Panc1 (cell line): ENCODE measurements at regions not wholly inside any gene's neighbourhood (a gene's known extent, or its start where the extent isn't known, plus 50 kb on each side); places are given as distances from the start of the nearest gene placed in this dataset.

Experiments used
- ATAC-seq: fragments of 200-7000 bp; cut with Tn5 transposase; 2 replicates; pipeline ENCODE4 v1.9.1; 2020; ENCODE audit warnings: mild to moderate bottlenecking, moderate library complexity
- BruUV-seq: library from RNA; stranded (reverse); fragments of 400-500 nt; replicated peaks from 2 replicates; lab custom pipeline; 2021; lab: Mats Ljungman, UMichigan
- CTCF ChIA-PET: fragments of 300-600 bp; sonication (Branson Sonifier 250); formaldehyde crosslinking; loops from one replicate; lab custom pipeline; 2022; ENCODE audit warnings: antibody characterized with exemption; lab: Charles Lee
- POLR2A ChIA-PET: fragments of 300-600 bp; sonication (Branson Sonifier 250); formaldehyde crosslinking; loops from one replicate; lab custom pipeline; 2022; ENCODE audit warnings: antibody characterized with exemption; lab: Charles Lee
- DNase-seq: peaks from one replicate; pipeline ENCODE4 v3.0.0-alpha.2; 2010; ENCODE audit warnings: low read depth, low spot score
- H3K27ac ChIP-seq: 2 replicates; pipeline ENCODE4 v1.5.1; 2011; ENCODE audit warnings: mild to moderate bottlenecking, low read length, inconsistent platforms
- H3K27me3 ChIP-seq: fragments of 200-500 bp; sonication (Bioruptor generic); 2 replicates; pipeline ENCODE4 v1.6.0; 2014; ENCODE audit warnings: low read length, inconsistent platforms; ENCODE audit not compliant: control insufficient read depth, insufficient read depth
- H3K36me3 ChIP-seq: fragments of 200-500 bp; sonication (Bioruptor generic); 2 replicates; pipeline ENCODE4 v1.5.1; 2014; ENCODE audit warnings: inconsistent platforms, mild to moderate bottlenecking, low read length, moderate library complexity; ENCODE audit not compliant: control insufficient read depth, insufficient read depth
- H3K4me1 ChIP-seq: 2 replicates; pipeline ENCODE4 v1.5.1; 2011; ENCODE audit warnings: inconsistent platforms, mild to moderate bottlenecking, low read length, moderate library complexity; ENCODE audit not compliant: control insufficient read depth, insufficient read depth
- H3K4me3 ChIP-seq, 2 experiments: 2 replicates each; pipeline ENCODE4 v1.5.1; 2011 to 2012; ENCODE audit warnings: low read depth in 2 of 2, low read length in 2 of 2, mild to moderate bottlenecking in 2 of 2, inconsistent platforms in 1 of 2, moderate library complexity in 1 of 2
- H3K9me3 ChIP-seq: fragments of 200-500 bp; sonication (Bioruptor generic); 2 replicates; pipeline ENCODE4 v1.5.1; 2014; ENCODE audit warnings: low read depth, mild to moderate bottlenecking, inconsistent platforms, low read length, moderate library complexity; ENCODE audit not compliant: control insufficient read depth, insufficient read depth
- POLR2AphosphoS5 ChIP-seq: IDR thresholded peaks from 2 replicates; pipeline ENCODE4 v1.6.1; 2012; ENCODE audit warnings: mild to moderate bottlenecking, low read depth, low read length, moderate library complexity
- SIN3A ChIP-seq: IDR thresholded peaks from 2 replicates; pipeline ENCODE4 v1.6.1; 2012; ENCODE audit warnings: low read depth, mild to moderate bottlenecking, low read length, moderate library complexity, borderline replicate concordance; ENCODE audit not compliant: insufficient read depth
- TCF7L2 ChIP-seq: IDR thresholded peaks from 2 replicates; pipeline ENCODE4 v1.6.1; 2011; ENCODE audit warnings: mild to moderate bottlenecking, low read depth, low read length, inconsistent platforms
- in situ Hi-C: cut with HindIII; loops from 2 replicates; pipeline ENCODE4 v1.10.0; 2016; ENCODE audit warnings: low sequenced_read_pairs, low pct_unique_long_range_greater_than_20kb
- intact Hi-C: fragments of 100-400 bp; cut with micrococcal nuclease; formaldehyde crosslinking; loops from one replicate; pipeline ENCODE4 v1.10.0; 2022; ENCODE audit not compliant: unreplicated experiment
- TF ChIP-seq, protein P1 (sequence below), 2 experiments: IDR thresholded peaks; 2 replicates each; pipeline ENCODE4 v1.6.1; 2011 to 2012; ENCODE audit warnings: low read depth in 2 of 2, control low read depth in 1 of 2, low read length in 1 of 2, mild to moderate bottlenecking in 1 of 2, moderate library complexity in 1 of 2; ENCODE audit not compliant: insufficient read depth in 1 of 2
- TF ChIP-seq, protein P2 (sequence below): fragments of 450-650 bp; IDR thresholded peaks from 2 replicates; pipeline ENCODE4 v1.5.1; 2017; ENCODE audit warnings: mild to moderate bottlenecking

DNA sequence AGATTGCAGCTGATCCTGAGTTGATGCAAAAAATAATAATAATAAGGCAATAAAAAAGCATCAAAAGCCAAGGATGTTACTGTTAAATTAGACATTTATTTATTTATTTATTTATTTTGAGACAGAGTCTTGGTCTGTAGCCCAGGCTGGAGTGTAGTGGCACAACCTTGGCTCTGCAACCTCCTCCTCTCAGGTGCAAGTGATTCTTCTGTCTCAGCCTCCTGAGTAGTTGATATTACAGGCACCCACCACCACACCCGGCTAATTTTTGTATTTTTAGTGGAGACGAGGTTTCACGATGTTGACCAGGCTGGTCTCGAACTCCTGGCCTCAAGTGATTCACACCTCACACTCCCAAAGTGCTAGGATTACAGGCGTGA, 465.5 kb upstream of the NRP1 start:
- ATAC-seq (no peak), DNase-seq (no peak)
- POLR2A ChIA-PET: no interaction called here
- in situ Hi-C loops (no loop called here), intact Hi-C loops (no loop called here)
- CTCF ChIA-PET: interaction anchor here (0.8 kb wide), 1 partner anchor 30 kb away, joined by 5 read pairs; no protein-coding TSS in a partner anchor
- no peak overlapping the region for H3K4me3 ChIP-seq
- H3K4me1 ChIP-seq: no peaks in the 10 kb centered on the region
- TF ChIP-seq TCF7L2: no peak
- TF ChIP-seq, protein P1, sequence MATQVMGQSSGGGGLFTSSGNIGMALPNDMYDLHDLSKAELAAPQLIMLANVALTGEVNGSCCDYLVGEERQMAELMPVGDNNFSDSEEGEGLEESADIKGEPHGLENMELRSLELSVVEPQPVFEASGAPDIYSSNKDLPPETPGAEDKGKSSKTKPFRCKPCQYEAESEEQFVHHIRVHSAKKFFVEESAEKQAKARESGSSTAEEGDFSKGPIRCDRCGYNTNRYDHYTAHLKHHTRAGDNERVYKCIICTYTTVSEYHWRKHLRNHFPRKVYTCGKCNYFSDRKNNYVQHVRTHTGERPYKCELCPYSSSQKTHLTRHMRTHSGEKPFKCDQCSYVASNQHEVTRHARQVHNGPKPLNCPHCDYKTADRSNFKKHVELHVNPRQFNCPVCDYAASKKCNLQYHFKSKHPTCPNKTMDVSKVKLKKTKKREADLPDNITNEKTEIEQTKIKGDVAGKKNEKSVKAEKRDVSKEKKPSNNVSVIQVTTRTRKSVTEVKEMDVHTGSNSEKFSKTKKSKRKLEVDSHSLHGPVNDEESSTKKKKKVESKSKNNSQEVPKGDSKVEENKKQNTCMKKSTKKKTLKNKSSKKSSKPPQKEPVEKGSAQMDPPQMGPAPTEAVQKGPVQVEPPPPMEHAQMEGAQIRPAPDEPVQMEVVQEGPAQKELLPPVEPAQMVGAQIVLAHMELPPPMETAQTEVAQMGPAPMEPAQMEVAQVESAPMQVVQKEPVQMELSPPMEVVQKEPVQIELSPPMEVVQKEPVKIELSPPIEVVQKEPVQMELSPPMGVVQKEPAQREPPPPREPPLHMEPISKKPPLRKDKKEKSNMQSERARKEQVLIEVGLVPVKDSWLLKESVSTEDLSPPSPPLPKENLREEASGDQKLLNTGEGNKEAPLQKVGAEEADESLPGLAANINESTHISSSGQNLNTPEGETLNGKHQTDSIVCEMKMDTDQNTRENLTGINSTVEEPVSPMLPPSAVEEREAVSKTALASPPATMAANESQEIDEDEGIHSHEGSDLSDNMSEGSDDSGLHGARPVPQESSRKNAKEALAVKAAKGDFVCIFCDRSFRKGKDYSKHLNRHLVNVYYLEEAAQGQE (IDR thresholded peaks at IDR 0.05; ENCODE audit: insufficient read depth in 1 of 2, low read depth in 2 of 2, low read length in 1 of 2): no peak
- H3K27me3 ChIP-seq: no peaks in the 10 kb centered on the region
- H3K36me3 ChIP-seq: no peaks in the 10 kb centered on the region
- no TSS peak for BruUV-seq
- H3K9me3 ChIP-seq: no peaks in the 10 kb centered on the region
- no peak overlapping the region for H3K27ac ChIP-seq

DNA sequence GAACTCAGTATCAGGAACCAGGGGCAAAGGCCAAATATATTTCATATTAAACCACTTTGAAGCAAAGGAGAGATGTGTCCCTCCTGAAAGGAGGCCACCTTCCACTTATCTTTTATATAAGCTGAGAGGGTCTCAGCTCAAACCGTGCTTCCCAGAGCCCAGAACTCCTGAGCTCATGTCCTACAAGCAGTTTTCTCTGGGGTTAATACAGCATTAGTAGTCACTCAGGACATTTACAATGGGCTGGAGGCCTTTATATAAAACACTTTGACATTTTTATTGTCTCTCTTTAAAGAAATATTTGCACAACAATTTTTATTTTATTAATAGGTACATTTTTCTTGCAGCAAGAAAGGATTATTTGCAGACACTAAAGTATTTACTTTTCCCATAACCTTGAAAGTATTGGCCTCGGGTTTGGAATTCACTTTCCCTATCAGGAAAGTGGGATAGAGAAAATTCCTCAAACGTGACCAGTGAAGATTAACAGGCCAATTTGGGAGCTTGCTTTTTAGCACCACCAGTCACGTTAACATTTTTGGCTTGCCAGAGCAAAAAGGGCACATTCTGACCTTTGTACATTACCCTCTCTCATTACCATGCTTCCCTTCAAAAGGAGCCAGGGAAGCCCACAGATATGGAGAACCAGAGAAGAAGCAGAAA, 464.9 kb upstream of the NRP1 start:
- no peak overlapping the region for H3K27ac ChIP-seq
- DNase-seq: no peak
- no peak overlapping the region for H3K4me3 ChIP-seq
- ATAC-seq: no peak
- in situ Hi-C loops: no loop called here
- no peaks in the 10 kb centered on the region for H3K9me3 ChIP-seq
- no peaks in the 10 kb centered on the region for H3K27me3 ChIP-seq
- ChIA-PET POLR2A (no interaction called here), CTCF (interaction anchor here (0.8 kb wide), 1 partner anchor 31 kb away, joined by 5 read pairs; no protein-coding TSS in a partner anchor)
- intact Hi-C loops: no loop called here
- H3K4me1 ChIP-seq: no peaks in the 10 kb centered on the region
- TF ChIP-seq, protein P2, sequence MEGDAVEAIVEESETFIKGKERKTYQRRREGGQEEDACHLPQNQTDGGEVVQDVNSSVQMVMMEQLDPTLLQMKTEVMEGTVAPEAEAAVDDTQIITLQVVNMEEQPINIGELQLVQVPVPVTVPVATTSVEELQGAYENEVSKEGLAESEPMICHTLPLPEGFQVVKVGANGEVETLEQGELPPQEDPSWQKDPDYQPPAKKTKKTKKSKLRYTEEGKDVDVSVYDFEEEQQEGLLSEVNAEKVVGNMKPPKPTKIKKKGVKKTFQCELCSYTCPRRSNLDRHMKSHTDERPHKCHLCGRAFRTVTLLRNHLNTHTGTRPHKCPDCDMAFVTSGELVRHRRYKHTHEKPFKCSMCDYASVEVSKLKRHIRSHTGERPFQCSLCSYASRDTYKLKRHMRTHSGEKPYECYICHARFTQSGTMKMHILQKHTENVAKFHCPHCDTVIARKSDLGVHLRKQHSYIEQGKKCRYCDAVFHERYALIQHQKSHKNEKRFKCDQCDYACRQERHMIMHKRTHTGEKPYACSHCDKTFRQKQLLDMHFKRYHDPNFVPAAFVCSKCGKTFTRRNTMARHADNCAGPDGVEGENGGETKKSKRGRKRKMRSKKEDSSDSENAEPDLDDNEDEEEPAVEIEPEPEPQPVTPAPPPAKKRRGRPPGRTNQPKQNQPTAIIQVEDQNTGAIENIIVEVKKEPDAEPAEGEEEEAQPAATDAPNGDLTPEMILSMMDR: no peak
- TF ChIP-seq, protein P1 (IDR thresholded peaks at IDR 0.05; ENCODE audit: insufficient read depth in 1 of 2, low read depth in 2 of 2, low read length in 1 of 2): no peak
- TF ChIP-seq SIN3A (no peak), POLR2AphosphoS5 (no peak), TCF7L2 (no peak)
- no TSS peak for BruUV-seq
- H3K36me3 ChIP-seq: no peaks in the 10 kb centered on the region
